DND-41 (cell line): ENCODE measurements at regions not wholly inside any gene's neighbourhood (a gene's known extent, or its start where the extent isn't known, plus 50 kb on each side); places are given as distances from the start of the nearest gene placed in this dataset.

Source experiments
- EZH2 ChIP-seq: IDR thresholded peaks from 3 replicates; pipeline ENCODE4 v1.6.1; 2012; ENCODE audit warnings: borderline replicate concordance, low read depth, mild to moderate bottlenecking, moderate library complexity, low read length, inconsistent platforms; ENCODE audit not compliant: severe bottlenecking
- TF ChIP-seq, protein P1 (sequence below): IDR thresholded peaks from 2 replicates; pipeline ENCODE4 v1.5.1; 2012; ENCODE audit warnings: borderline replicate concordance, low read length, moderate library complexity, mild to moderate bottlenecking; ENCODE audit not compliant: poor library complexity, severe bottlenecking; ENCODE audit errors: extremely low read depth

GRCh38 chr12:127652281-127652680 is 614.7 kb upstream of the TMEM132C start:
- TF ChIP-seq, protein P1, sequence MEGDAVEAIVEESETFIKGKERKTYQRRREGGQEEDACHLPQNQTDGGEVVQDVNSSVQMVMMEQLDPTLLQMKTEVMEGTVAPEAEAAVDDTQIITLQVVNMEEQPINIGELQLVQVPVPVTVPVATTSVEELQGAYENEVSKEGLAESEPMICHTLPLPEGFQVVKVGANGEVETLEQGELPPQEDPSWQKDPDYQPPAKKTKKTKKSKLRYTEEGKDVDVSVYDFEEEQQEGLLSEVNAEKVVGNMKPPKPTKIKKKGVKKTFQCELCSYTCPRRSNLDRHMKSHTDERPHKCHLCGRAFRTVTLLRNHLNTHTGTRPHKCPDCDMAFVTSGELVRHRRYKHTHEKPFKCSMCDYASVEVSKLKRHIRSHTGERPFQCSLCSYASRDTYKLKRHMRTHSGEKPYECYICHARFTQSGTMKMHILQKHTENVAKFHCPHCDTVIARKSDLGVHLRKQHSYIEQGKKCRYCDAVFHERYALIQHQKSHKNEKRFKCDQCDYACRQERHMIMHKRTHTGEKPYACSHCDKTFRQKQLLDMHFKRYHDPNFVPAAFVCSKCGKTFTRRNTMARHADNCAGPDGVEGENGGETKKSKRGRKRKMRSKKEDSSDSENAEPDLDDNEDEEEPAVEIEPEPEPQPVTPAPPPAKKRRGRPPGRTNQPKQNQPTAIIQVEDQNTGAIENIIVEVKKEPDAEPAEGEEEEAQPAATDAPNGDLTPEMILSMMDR = no peak
- no peak for TF ChIP-seq EZH2
